GM19467 (cell line): ENCODE measurements at regions not wholly inside any gene's neighbourhood (a gene's known extent, or its start where the extent isn't known, plus 50 kb on each side); places are given as distances from the start of the nearest gene placed in this dataset.
"Not testable (repeated sequence)": the region's sequence is repeated elsewhere in the genome, so short reads cannot be mapped to it uniquely, and the experiment has no call there.

Experiments used
- ATAC-seq: cut with Tn5 transposase; IDR thresholded peaks from one replicate; pipeline ENCODE4 v1.9.1; 2021; ENCODE audit warnings: mild to moderate bottlenecking, moderate library complexity; ENCODE audit not compliant: unreplicated experiment

GRCh38 chr12:24381790-24382189 lies 432.3 kb upstream of the SOX5 start:
- ATAC-seq, result no peak

- no peak for ATAC-seq
Measured at GRCh38 chr12:24379861-24380521, 430.5 kb upstream of the SOX5 start.

GRCh38 chr12:24379433-24379832 lies 430.0 kb upstream of the SOX5 start:
- ATAC-seq, result no peak

GRCh38 chr12:24378548-24379407 lies 429.3 kb upstream of the SOX5 start:
- peak; percentile 73 for ATAC-seq

GRCh38 chr12:24374452-24374851 lies 425.0 kb upstream of the SOX5 start:
- no peak for ATAC-seq

- ATAC-seq, result no peak
Measured at GRCh38 chr12:24373004-24373403, 423.5 kb upstream of the SOX5 start.

GRCh38 chr12:24366514-24366913 lies 417.0 kb upstream of the SOX5 start:
- ATAC-seq, result no peak

- no peak for ATAC-seq
Measured at GRCh38 chr12:24364921-24365320, 415.5 kb upstream of the SOX5 start.

GRCh38 chr12:24363177-24363754 lies 413.8 kb upstream of the SOX5 start:
- no peak for ATAC-seq

GRCh38 chr12:24361877-24362580 lies 412.6 kb upstream of the SOX5 start:
- no peak for ATAC-seq

GRCh38 chr12:24360907-24361306 lies 411.4 kb upstream of the SOX5 start:
- peak; percentile 75 for ATAC-seq

GRCh38 chr12:24360461-24360860 lies 411.0 kb upstream of the SOX5 start:
- peak; percentile 36 for ATAC-seq

- no peak for ATAC-seq
Measured at GRCh38 chr12:24360057-24360456, 410.6 kb upstream of the SOX5 start.

GRCh38 chr12:24359418-24359817 lies 409.9 kb upstream of the SOX5 start:
- ATAC-seq, result no peak

- peak; percentile 58 for ATAC-seq
Measured at GRCh38 chr12:24356240-24356804, 406.9 kb upstream of the SOX5 start.

GRCh38 chr12:24352363-24352762 lies 402.9 kb upstream of the SOX5 start:
- peak; percentile 42 for ATAC-seq

GRCh38 chr12:24349051-24349799 lies 399.8 kb upstream of the SOX5 start:
- ATAC-seq, result no peak

- not testable (repeated sequence) for ATAC-seq
Measured at GRCh38 chr12:24348180-24348579, 398.7 kb upstream of the SOX5 start.

- no peak for ATAC-seq
Measured at GRCh38 chr12:24328261-24328660, 378.8 kb upstream of the SOX5 start.

GRCh38 chr12:24325331-24325730 lies 375.9 kb upstream of the SOX5 start:
- no peak for ATAC-seq
